HG02588 (cell line): ENCODE measurements at regions not wholly inside any gene's neighbourhood (a gene's known extent, or its start where the extent isn't known, plus 50 kb on each side); places are given as distances from the start of the nearest gene placed in this dataset.
"Not testable (repeated sequence)": the region's sequence is repeated elsewhere in the genome, so short reads cannot be mapped to it uniquely, and the experiment has no call there.

Experiments used
- ATAC-seq: cut with Tn5 transposase; IDR thresholded peaks from one replicate; pipeline ENCODE4 v1.9.1; 2021; ENCODE audit warnings: mild to moderate bottlenecking, moderate library complexity; ENCODE audit not compliant: unreplicated experiment

- no peak for ATAC-seq
Measured at GRCh38 chr10:71015674-71016073, 127.3 kb upstream of the PCBD1 start.

GRCh38 chr10:71020061-71020460 lies 131.7 kb upstream of the PCBD1 start:
- ATAC-seq, result not testable (repeated sequence)

- no peak for ATAC-seq
Measured at GRCh38 chr10:71021402-71021801, 133.0 kb upstream of the PCBD1 start.

GRCh38 chr10:71023704-71024283 lies 135.4 kb upstream of the PCBD1 start:
- no peak for ATAC-seq

GRCh38 chr10:71024490-71024889 lies 136.1 kb upstream of the PCBD1 start:
- ATAC-seq, result no peak

- no peak for ATAC-seq
Measured at GRCh38 chr10:71025535-71025934, 137.2 kb upstream of the PCBD1 start.

GRCh38 chr10:71028066-71028465 lies 139.7 kb upstream of the PCBD1 start:
- ATAC-seq, result no peak

GRCh38 chr10:71029411-71029892 lies 141.1 kb upstream of the PCBD1 start:
- ATAC-seq, result no peak

- no peak for ATAC-seq
Measured at GRCh38 chr10:71029907-71030306, 141.5 kb upstream of the PCBD1 start.

GRCh38 chr10:71031026-71031425 lies 142.7 kb upstream of the PCBD1 start:
- ATAC-seq, result no peak

- no peak for ATAC-seq
Measured at GRCh38 chr10:71031603-71032002, 143.2 kb upstream of the PCBD1 start.

GRCh38 chr10:71032887-71033286 lies 144.5 kb upstream of the PCBD1 start:
- no peak for ATAC-seq

GRCh38 chr10:71033396-71033980 lies 145.1 kb upstream of the PCBD1 start:
- no peak for ATAC-seq

GRCh38 chr10:71035511-71036296 lies 147.3 kb upstream of the PCBD1 start:
- no peak for ATAC-seq

- no peak for ATAC-seq
Measured at GRCh38 chr10:71036297-71036966, 148.1 kb upstream of the PCBD1 start.

GRCh38 chr10:71038091-71038633 lies 149.8 kb upstream of the PCBD1 start:
- ATAC-seq, result no peak

- ATAC-seq, result no peak
Measured at GRCh38 chr10:71038921-71039320, 150.6 kb upstream of the PCBD1 start.

- ATAC-seq, result no peak
Measured at GRCh38 chr10:71039551-71039950, 151.2 kb upstream of the PCBD1 start.

- no peak for ATAC-seq
Measured at GRCh38 chr10:71040343-71040742, 152.0 kb upstream of the PCBD1 start.

GRCh38 chr10:71040846-71041605 lies 152.7 kb upstream of the PCBD1 start:
- ATAC-seq, result no peak

GRCh38 chr10:71042216-71042615 lies 153.9 kb upstream of the PCBD1 start:
- no peak for ATAC-seq
